ENCODE measurements at regions not wholly inside any gene's neighbourhood (a gene's known extent, or its start where the extent isn't known, plus 50 kb on each side); places are given as distances from the start of the nearest gene placed in this dataset.

GRCh38 chr4:66376396-66376795, 706.1 kb upstream of the EPHA5 start:
- Histone ChIP-seq H3K4me1 (ENCODE audit: control insufficient read depth, extremely low read depth, insufficient read depth, low read length) (no peaks in the 10 kb centered on the region), H3K79me2 (ENCODE audit: control insufficient read depth, insufficient read depth, low read length) (no peaks in the 10 kb centered on the region), H3K9ac (ENCODE audit: control insufficient read depth, extremely low read depth, insufficient read depth, low read length) (no peak overlapping the region), H3K27ac (ENCODE audit: control insufficient read depth, insufficient read depth, low read length) (no peak overlapping the region), H3K9me3 (ENCODE audit: control insufficient read depth, low read depth, low read length) (no peaks in the 10 kb centered on the region), H3K4me3 (ENCODE audit: control insufficient read depth in 2 of 3, extremely low read depth in 1 of 3, insufficient read depth in 2 of 3, low read depth in 1 of 3, low read length in 3 of 3) (no peak overlapping the region), H3K27me3 (ENCODE audit: control insufficient read depth, extremely low read depth, insufficient read depth, low read length) (no peaks in the 10 kb centered on the region), H4K20me1 (ENCODE audit: control insufficient read depth, extremely low read depth, insufficient read depth, low read length) (no peaks in the 10 kb centered on the region), H2AFZ (ENCODE audit: control insufficient read depth, low read length) (no peak overlapping the region), H3K36me3 (ENCODE audit: control insufficient read depth in 2 of 2, extremely low read depth in 1 of 2, insufficient read depth in 2 of 2, low read length in 2 of 2) (no peaks in the 10 kb centered on the region), H3K4me2 (ENCODE audit: control insufficient read depth, extremely low read depth, insufficient read depth, low read depth, low read length) (no peak overlapping the region), H3K9me1 (ENCODE audit: control insufficient read depth, extremely low read depth, insufficient read depth, low read length) (no peaks in the 10 kb centered on the region)
- FAIRE-seq: no peak
- DNase-seq (ENCODE audit: low read depth, low spot score): no peak
- TF ChIP-seq CTCF (optimal IDR thresholded peaks at IDR 0.05 in 1 of 3, IDR thresholded peaks at IDR 0.05 in 1 of 3, conservative IDR thresholded peaks at IDR 0.05 in 1 of 3; ENCODE audit: extremely low read depth in 1 of 3, insufficient read depth in 2 of 3, low read length in 3 of 3) (no peak), EZH2 (IDR thresholded peaks at IDR 0.05; ENCODE audit: low read length) (no peak)
- dilution Hi-C loops (cut with MboI; ENCODE audit: extremely low pct_ligation_motif_present, low sequenced_read_pairs): no loop called here

- no peak overlapping the region for H3K9ac ChIP-seq (ENCODE audit: control insufficient read depth, extremely low read depth, insufficient read depth, low read length)
- H2AFZ ChIP-seq (ENCODE audit: control insufficient read depth, low read length): no peak overlapping the region
- no peak overlapping the region for H3K4me2 ChIP-seq (ENCODE audit: control insufficient read depth, extremely low read depth, insufficient read depth, low read depth, low read length)
- dilution Hi-C loops (cut with MboI; ENCODE audit: extremely low pct_ligation_motif_present, low sequenced_read_pairs): no loop called here
- no peaks in the 10 kb centered on the region for H3K9me3 ChIP-seq (ENCODE audit: control insufficient read depth, low read depth, low read length)
- no peaks in the 10 kb centered on the region for H4K20me1 ChIP-seq (ENCODE audit: control insufficient read depth, extremely low read depth, insufficient read depth, low read length)
- TF ChIP-seq CTCF (optimal IDR thresholded peaks at IDR 0.05 in 1 of 3, IDR thresholded peaks at IDR 0.05 in 1 of 3, conservative IDR thresholded peaks at IDR 0.05 in 1 of 3; ENCODE audit: extremely low read depth in 1 of 3, insufficient read depth in 2 of 3, low read length in 3 of 3) (no peak), EZH2 (IDR thresholded peaks at IDR 0.05; ENCODE audit: low read length) (no peak)
- no peak overlapping the region for H3K4me3 ChIP-seq (ENCODE audit: control insufficient read depth in 2 of 3, extremely low read depth in 1 of 3, insufficient read depth in 2 of 3, low read depth in 1 of 3, low read length in 3 of 3)
- no peak overlapping the region for H3K27ac ChIP-seq (ENCODE audit: control insufficient read depth, insufficient read depth, low read length)
- no peak for FAIRE-seq
- H3K4me1 ChIP-seq (ENCODE audit: control insufficient read depth, extremely low read depth, insufficient read depth, low read length): no peaks in the 10 kb centered on the region
- H3K79me2 ChIP-seq (ENCODE audit: control insufficient read depth, insufficient read depth, low read length): no peaks in the 10 kb centered on the region
- no peaks in the 10 kb centered on the region for H3K27me3 ChIP-seq (ENCODE audit: control insufficient read depth, extremely low read depth, insufficient read depth, low read length)
- H3K36me3 ChIP-seq (ENCODE audit: control insufficient read depth in 2 of 2, extremely low read depth in 1 of 2, insufficient read depth in 2 of 2, low read length in 2 of 2): no peaks in the 10 kb centered on the region
- DNase-seq (ENCODE audit: low read depth, low spot score): no peak
- H3K9me1 ChIP-seq (ENCODE audit: control insufficient read depth, extremely low read depth, insufficient read depth, low read length): no peaks in the 10 kb centered on the region
Observed at GRCh38 chr4:66373268-66373667, 703.0 kb upstream of the EPHA5 start.

Data from keratinocyte (primary cell).